ENCODE measurements at regions not wholly inside any gene's neighbourhood (a gene's known extent, or its start where the extent isn't known, plus 50 kb on each side); places are given as distances from the start of the nearest gene placed in this dataset.

- DNase-seq = no peak
Observed at GRCh38 chr14:101643651-101644050, 82.4 kb downstream of the DIO3 start.

GRCh38 chr14:101654051-101654450, 92.8 kb downstream of the DIO3 start:
- H3K79me2 ChIP-seq (ENCODE audit: low read length) = no peaks in the 10 kb centered on the region
- no peak overlapping the region for H2AFZ ChIP-seq (ENCODE audit: low read length)
- H3K9me3 ChIP-seq (replicated peaks; ENCODE audit: insufficient read depth, low read length) = no peaks in the 10 kb centered on the region
- no peak overlapping the region for H3K4me3 ChIP-seq (ENCODE audit: low read length)
- H3K4me2 ChIP-seq (ENCODE audit: low read depth, low read length) = no peak overlapping the region
- no peaks in the 10 kb centered on the region for H4K20me1 ChIP-seq (ENCODE audit: insufficient read depth, low read length)
- H3F3A ChIP-seq (ENCODE audit: insufficient read depth, low read length) = no peaks in the 10 kb centered on the region
- no peaks in the 10 kb centered on the region for H3K36me3 ChIP-seq (replicated peaks; ENCODE audit: insufficient read depth, low read length)
- TF ChIP-seq EZH2phosphoT487 (IDR thresholded peaks at IDR 0.05; ENCODE audit: low read length) = no peak
- no peak for TF ChIP-seq EZH2 (optimal IDR thresholded peaks at IDR 0.05; ENCODE audit: low read depth, low read length)
- TF ChIP-seq CTCF (IDR thresholded peaks at IDR 0.05; ENCODE audit: low read length) = no peak
- no peak for DNase-seq
- no peaks in the 10 kb centered on the region for H3K4me1 ChIP-seq (ENCODE audit: low read length)
- H3K27ac ChIP-seq (ENCODE audit: low read length) = no peak overlapping the region
- H3K9me2 ChIP-seq (replicated peaks; ENCODE audit: insufficient read depth, low read length) = no peaks in the 10 kb centered on the region
- 0 out of 2 replicates have a peak, but pooled peaks cover 7% of the 10 kb centered on the region for H3K27me3 ChIP-seq (replicated peaks; ENCODE audit: insufficient read depth, low read length)
- no peak overlapping the region for H3K9ac ChIP-seq (ENCODE audit: low read length)

More at GRCh38 chr14:101643651-101644050, 82.4 kb downstream of the DIO3 start:
- Histone ChIP-seq H3K4me2 (ENCODE audit: low read depth, low read length) (no peak overlapping the region), H2AFZ (ENCODE audit: low read length) (no peak overlapping the region), H3K9me2 (replicated peaks; ENCODE audit: insufficient read depth, low read length) (no peaks in the 10 kb centered on the region), H4K20me1 (ENCODE audit: insufficient read depth, low read length) (no peaks in the 10 kb centered on the region), H3K27me3 (replicated peaks; ENCODE audit: insufficient read depth, low read length) (peaks cover 4% of the 10 kb centered on the region), H3K4me3 (ENCODE audit: low read length) (no peak overlapping the region), H3K79me2 (ENCODE audit: low read length) (no peaks in the 10 kb centered on the region), H3K9me3 (replicated peaks; ENCODE audit: insufficient read depth, low read length) (no peaks in the 10 kb centered on the region), H3K36me3 (replicated peaks; ENCODE audit: insufficient read depth, low read length) (no peaks in the 10 kb centered on the region), H3F3A (ENCODE audit: insufficient read depth, low read length) (no peaks in the 10 kb centered on the region), H3K27ac (ENCODE audit: low read length) (no peak overlapping the region), H3K9ac (ENCODE audit: low read length) (no peak overlapping the region), H3K4me1 (ENCODE audit: low read length) (no peaks in the 10 kb centered on the region)
- TF ChIP-seq CTCF (IDR thresholded peaks at IDR 0.05; ENCODE audit: low read length) (no peak), EZH2 (optimal IDR thresholded peaks at IDR 0.05; ENCODE audit: low read depth, low read length) (no peak), EZH2phosphoT487 (IDR thresholded peaks at IDR 0.05; ENCODE audit: low read length) (no peak)

GRCh38 chr14:101657372-101657771, 96.1 kb downstream of the DIO3 start:
- no peak overlapping the region for H3K9ac ChIP-seq (ENCODE audit: low read length)
- no peak overlapping the region for H2AFZ ChIP-seq (ENCODE audit: low read length)
- H3K4me3 ChIP-seq (ENCODE audit: low read length) = no peak overlapping the region
- no peaks in the 10 kb centered on the region for H3K4me1 ChIP-seq (ENCODE audit: low read length)
- H3K79me2 ChIP-seq (ENCODE audit: low read length) = no peaks in the 10 kb centered on the region
- H3F3A ChIP-seq (ENCODE audit: insufficient read depth, low read length) = no peaks in the 10 kb centered on the region
- no peaks in the 10 kb centered on the region for H4K20me1 ChIP-seq (ENCODE audit: insufficient read depth, low read length)
- H3K27me3 ChIP-seq (replicated peaks; ENCODE audit: insufficient read depth, low read length) = 0 out of 2 replicates have a peak, but pooled peaks cover 7% of the 10 kb centered on the region
- no peaks in the 10 kb centered on the region for H3K9me3 ChIP-seq (replicated peaks; ENCODE audit: insufficient read depth, low read length)
- TF ChIP-seq CTCF (IDR thresholded peaks at IDR 0.05; ENCODE audit: low read length) (no peak), EZH2phosphoT487 (IDR thresholded peaks at IDR 0.05; ENCODE audit: low read length) (no peak), EZH2 (optimal IDR thresholded peaks at IDR 0.05; ENCODE audit: low read depth, low read length) (no peak)
- no peaks in the 10 kb centered on the region for H3K9me2 ChIP-seq (replicated peaks; ENCODE audit: insufficient read depth, low read length)
- DNase-seq = no peak
- no peak overlapping the region for H3K4me2 ChIP-seq (ENCODE audit: low read depth, low read length)
- no peak overlapping the region for H3K27ac ChIP-seq (ENCODE audit: low read length)
- no peaks in the 10 kb centered on the region for H3K36me3 ChIP-seq (replicated peaks; ENCODE audit: insufficient read depth, low read length)
